Mesothelial cell of epicardium (in vitro differentiated cells): ENCODE measurements at regions not wholly inside any gene's neighbourhood (a gene's known extent, or its start where the extent isn't known, plus 50 kb on each side); places are given as distances from the start of the nearest gene placed in this dataset.

ENCODE experiments used
- DNase-seq, 2 experiments: peaks; one replicate each; pipeline ENCODE4 v3.0.0; 2021; ENCODE audit warnings: low spot score in 2 of 2; ENCODE audit not compliant: unreplicated experiment in 2 of 2
- H3K27ac Mint-ChIP-seq: 2 replicates; pipeline ENCODE4 v1.8.0; 2021; ENCODE audit warnings: mixed read lengths
- H3K27me3 Mint-ChIP-seq: 2 replicates; pipeline ENCODE4 v1.8.0; 2021; ENCODE audit warnings: low read depth, mixed read lengths
- H3K36me3 Mint-ChIP-seq: 2 replicates; pipeline ENCODE4 v1.8.0; 2021; ENCODE audit warnings: mixed read lengths
- H3K4me1 Mint-ChIP-seq: 2 replicates; pipeline ENCODE4 v1.8.0; 2021; ENCODE audit warnings: mixed read lengths
- H3K4me3 Mint-ChIP-seq: 2 replicates; pipeline ENCODE4 v1.8.0; 2021; ENCODE audit warnings: mild to moderate bottlenecking, moderate library complexity, mixed read lengths
- H3K9me3 Mint-ChIP-seq: 2 replicates; pipeline ENCODE4 v1.8.0; 2021; ENCODE audit warnings: mixed read lengths
- CTCF ChIP-seq: fragments of 200-600 bp; sonication (generic); IDR thresholded peaks from one replicate; pipeline ENCODE4 v1.5.0; 2021; ENCODE audit warnings: antibody characterized with exemption; ENCODE audit not compliant: unreplicated experiment

DNA sequence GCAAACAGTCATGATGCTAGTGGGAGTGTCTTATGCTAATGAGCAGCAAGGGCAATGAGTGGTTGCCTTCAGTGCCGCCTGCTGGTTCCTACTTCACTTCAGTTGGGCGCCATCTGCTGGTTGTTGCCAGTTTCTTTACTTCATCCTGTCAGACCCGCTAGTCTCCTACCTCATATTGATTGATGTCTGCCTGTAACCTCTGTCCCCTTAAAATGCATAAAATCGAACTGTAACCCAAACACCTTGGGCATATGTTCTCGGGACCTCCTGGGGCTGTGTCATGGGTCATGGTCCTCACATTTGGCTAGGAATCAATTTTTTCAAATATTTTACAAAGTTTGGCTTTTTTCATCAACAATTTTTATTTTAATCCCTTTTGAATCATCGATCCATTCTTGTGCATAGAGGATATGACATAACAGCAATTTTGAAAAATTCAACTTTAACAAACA is 62.8 kb upstream of the C7orf33 start:
- Mint-ChIP-seq H3K36me3 (no peaks in the 10 kb centered on the region), H3K4me3 (no peak overlapping the region), H3K4me1 (peaks cover 10% of the 10 kb centered on the region), H3K27me3 (peaks cover 13% of the 10 kb centered on the region), H3K27ac (no peak overlapping the region), H3K9me3 (no peaks in the 10 kb centered on the region)
- TF ChIP-seq CTCF: peak; percentile 27
- peak; percentile 30 to 52 for DNase-seq

DNA sequence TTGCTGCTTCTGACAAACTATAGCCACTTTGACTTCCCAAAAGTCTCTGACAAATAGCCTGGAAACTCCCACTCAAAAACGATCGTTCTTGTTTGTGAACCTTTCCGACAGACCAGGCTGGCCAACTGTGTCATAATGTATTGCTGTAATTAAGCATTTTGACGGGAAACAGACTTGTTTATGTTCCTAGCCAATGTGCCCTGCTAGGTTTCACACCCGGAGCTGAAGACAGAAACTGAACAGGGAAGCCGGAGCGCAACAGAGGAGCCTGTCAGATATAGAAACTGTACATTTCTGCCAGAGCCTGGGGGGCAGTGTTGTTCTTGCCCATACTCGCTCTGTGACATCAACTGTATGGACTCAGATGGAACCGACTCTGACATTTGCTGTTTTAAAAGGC is 55.3 kb upstream of the C7orf33 start:
- Mint-ChIP-seq H3K36me3 (no peaks in the 10 kb centered on the region), H3K27me3 (peaks cover 25% of the 10 kb centered on the region), H3K27ac (no peak overlapping the region), H3K4me3 (peak overlapping the region; percentile 48), H3K9me3 (no peaks in the 10 kb centered on the region), H3K4me1 (peaks cover 5% of the 10 kb centered on the region)
- TF ChIP-seq CTCF: no peak
- no peak for DNase-seq

DNA sequence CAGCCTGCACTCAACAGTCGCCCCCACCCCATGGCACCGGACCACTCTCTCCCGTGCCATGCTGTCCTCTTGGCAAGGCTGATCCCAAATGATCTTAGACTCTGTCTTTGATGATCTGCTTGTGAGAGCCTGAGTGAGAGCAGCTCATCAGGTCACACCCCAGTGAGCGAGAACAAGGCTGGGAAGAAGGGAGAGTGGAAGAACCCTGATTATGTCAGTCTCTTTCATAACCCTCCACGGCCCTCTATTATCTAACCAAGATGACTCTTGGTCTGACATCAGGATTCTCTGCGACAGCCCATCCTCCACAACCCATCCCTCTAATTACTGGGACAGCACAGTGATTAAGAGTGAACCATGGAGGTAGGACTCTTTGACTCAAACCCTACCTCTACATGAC is 53.1 kb upstream of the C7orf33 start:
- Mint-ChIP-seq H3K27me3 (peaks cover 12% of the 10 kb centered on the region), H3K36me3 (no peaks in the 10 kb centered on the region), H3K4me3 (no peak overlapping the region), H3K4me1 (peaks cover 5% of the 10 kb centered on the region), H3K27ac (no peak overlapping the region), H3K9me3 (no peaks in the 10 kb centered on the region)
- DNase-seq: no peak
- TF ChIP-seq CTCF: no peak

DNA sequence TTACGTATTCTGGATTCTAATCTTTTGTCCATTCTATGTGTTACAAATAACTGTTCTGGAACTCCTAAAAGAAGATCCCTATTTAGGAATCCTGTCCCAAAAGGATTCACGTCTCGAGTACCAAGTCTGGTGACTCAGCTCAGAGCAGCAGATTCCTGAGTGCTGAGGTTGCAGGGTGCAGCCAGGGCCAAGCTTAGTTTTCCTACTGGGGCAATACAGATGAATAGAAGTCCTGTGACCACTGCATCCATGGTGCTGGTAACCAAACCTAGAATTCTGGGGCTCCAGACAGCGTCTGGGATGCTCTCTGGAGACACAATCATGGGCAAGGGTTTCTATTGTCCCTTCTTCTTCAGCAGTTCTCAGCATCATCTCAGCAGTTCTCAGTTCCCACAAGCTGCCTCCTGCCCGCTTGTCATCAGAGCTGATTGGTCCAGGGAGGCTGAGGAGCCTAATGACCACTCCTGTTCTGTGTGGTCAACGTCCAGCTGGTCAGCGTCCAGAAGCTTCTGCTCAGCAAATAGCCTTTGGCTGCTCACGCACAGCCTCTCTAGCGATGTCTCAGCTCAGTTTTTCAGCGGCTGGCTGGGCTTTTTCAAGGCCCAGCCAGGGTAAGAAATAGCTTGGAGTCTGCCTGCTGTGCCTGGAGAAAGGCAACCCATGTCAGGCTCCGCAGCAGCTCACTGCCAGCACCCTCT is 50.4 kb upstream of the C7orf33 start:
- no peak for TF ChIP-seq CTCF
- no peak overlapping the region for H3K27ac Mint-ChIP-seq
- no peaks in the 10 kb centered on the region for H3K36me3 Mint-ChIP-seq
- peaks cover 11% of the 10 kb centered on the region for H3K27me3 Mint-ChIP-seq
- peaks cover 3% of the 10 kb centered on the region for H3K4me1 Mint-ChIP-seq
- no peak for DNase-seq
- H3K9me3 Mint-ChIP-seq: no peaks in the 10 kb centered on the region
- no peak overlapping the region for H3K4me3 Mint-ChIP-seq
